K562 (cell line): ENCODE measurements at regions not wholly inside any gene's neighbourhood (a gene's known extent, or its start where the extent isn't known, plus 50 kb on each side); places are given as distances from the start of the nearest gene placed in this dataset.

Source experiments
- ATAC-seq: fragments of 200-7000 bp; cut with Tn5 transposase; 3 replicates; pipeline ENCODE4 v1.9.1; 2020; ENCODE audit warnings: moderate library complexity
- BruUV-seq: library from RNA; stranded (reverse); fragments of 400-500 nt; replicated peaks from 2 replicates; lab custom pipeline; 2021; lab: Mats Ljungman, UMichigan
- CTCF ChIA-PET: fragments of 300-600 bp; formaldehyde crosslinking; extraction: SDS; loops from one replicate; lab custom pipeline; 2021; ENCODE audit warnings: low intra/inter-chr PET ratio; lab: Yijun Ruan, JAX
- POLR2A ChIA-PET: fragments of 300-600, 350-650 bp; sonication (Branson Sonifier 250); formaldehyde crosslinking; extraction: SDS; loops from one replicate; lab custom pipeline; 2021; ENCODE audit warnings: antibody characterized with exemption, inconsistent platforms; lab: Yijun Ruan, JAX
- DNase-seq, 4 experiments: peaks; one replicate each; pipeline versions ENCODE4 v3.0.0 to v3.0.0-alpha.2; 2011 to 2018; ENCODE audit warnings: low spot score in 3 of 4, mixed read lengths in 3 of 4; ENCODE audit errors: extremely low read depth in 1 of 4
- FAIRE-seq: peaks from 2 replicates; lab custom pipeline; 2011; peaks lifted over from hg19 to GRCh38; lab: Jason Lieb, UNC
- H2AFZ ChIP-seq: 2 replicates; pipeline ENCODE4 v1.6.0; 2011; ENCODE audit warnings: low read depth, low read length, control low read depth, inconsistent platforms
- H3K27ac ChIP-seq: fragments of 200-600 bp; 3 replicates; pipeline ENCODE4 v1.8.0; 2011; ENCODE audit warnings: low read depth, mild to moderate bottlenecking, control low read depth, inconsistent platforms, low read length, moderate library complexity, mixed read lengths; ENCODE audit errors: extremely low read depth
- H3K27me3 ChIP-seq, 2 experiments: fragments of 300-600 bp in 1 of 2; 2 replicates in 1 of 2; 3 replicates in 1 of 2; pipeline versions ENCODE4 v1.6.0 to v1.8.0; 2011; ENCODE audit warnings: inconsistent platforms in 2 of 2, low read length in 2 of 2, mild to moderate bottlenecking in 1 of 2, mixed read lengths in 1 of 2, moderate library complexity in 1 of 2; ENCODE audit not compliant: control insufficient read depth in 2 of 2, insufficient read depth in 2 of 2
- H3K36me3 ChIP-seq: fragments of 300-600 bp; 3 replicates; pipeline ENCODE4 v1.8.0; 2011; ENCODE audit warnings: mild to moderate bottlenecking, low read length, inconsistent platforms; ENCODE audit not compliant: control insufficient read depth, insufficient read depth
- H3K4me1 ChIP-seq, 2 experiments: fragments of 200-600 bp in 1 of 2; replicated peaks in 1 of 2; 2 replicates in 1 of 2; 3 replicates in 1 of 2; pipeline versions ENCODE4 v1.5.1 to v1.8.0; 2011; ENCODE audit warnings: inconsistent platforms in 2 of 2, low read length in 2 of 2, mild to moderate bottlenecking in 1 of 2, mixed read lengths in 1 of 2, moderate library complexity in 1 of 2; ENCODE audit not compliant: control insufficient read depth in 2 of 2, insufficient read depth in 2 of 2
- H3K4me2 ChIP-seq: 2 replicates; pipeline ENCODE4 v1.6.1; 2011; ENCODE audit warnings: low read length, control low read depth, inconsistent platforms, mixed read lengths; ENCODE audit not compliant: insufficient read depth
- H3K4me3 ChIP-seq: fragments of 200-600 bp; sonication (generic), shearing (Covaris generic); 2 replicates; pipeline ENCODE4 v1.5.1; 2016; ENCODE audit warnings: control low read depth, inconsistent platforms
- H3K79me2 ChIP-seq: fragments of 200-600 bp; 3 replicates; pipeline ENCODE4 v1.8.0; 2011; ENCODE audit warnings: low read length, inconsistent platforms; ENCODE audit not compliant: control insufficient read depth, insufficient read depth
- H3K9ac ChIP-seq, 2 experiments: 2 replicates each; pipeline versions ENCODE4 v1.6.0 to v1.6.1; 2011; ENCODE audit warnings: low read depth in 2 of 2, low read length in 2 of 2, control low read depth in 1 of 2, inconsistent platforms in 1 of 2, mild to moderate bottlenecking in 1 of 2, mixed read lengths in 1 of 2; ENCODE audit not compliant: insufficient read depth in 1 of 2
- H3K9me1 ChIP-seq: one replicate; pipeline ENCODE4 v1.6.0; 2011; ENCODE audit warnings: inconsistent platforms, mild to moderate bottlenecking, low read length, moderate library complexity; ENCODE audit not compliant: control insufficient read depth, insufficient read depth
- H3K9me3 ChIP-seq: replicated peaks from 2 replicates; pipeline ENCODE4 v1.5.1; 2011; ENCODE audit warnings: low read depth, low read length, inconsistent platforms; ENCODE audit not compliant: control insufficient read depth, insufficient read depth
- H4K20me1 ChIP-seq: replicated peaks from 2 replicates; pipeline ENCODE4 v1.6.1; 2011; ENCODE audit warnings: low read length, inconsistent platforms, mixed read lengths; ENCODE audit not compliant: control insufficient read depth, insufficient read depth
- ATF1 ChIP-seq, 2 experiments: fragments of 450-650 bp in 1 of 2; IDR thresholded peaks; 2 replicates each; pipeline ENCODE4 v1.6.1; 2016; ENCODE audit warnings: missing compliant biosample characterization in 1 of 2, missing genetic modification characterization in 1 of 2
- BRD4 ChIP-seq: fragments of 200-600 bp; sonication (generic); IDR thresholded peaks from 2 replicates; pipeline ENCODE4 v1.6.1; 2017; ENCODE audit warnings: inconsistent platforms
- NKRF ChIP-seq: fragments of 450-650 bp; IDR thresholded peaks from 2 replicates; pipeline ENCODE4 v1.6.1; 2016; ENCODE audit warnings: borderline replicate concordance
- PML ChIP-seq: IDR thresholded peaks from 2 replicates; pipeline ENCODE4 v1.6.1; 2012; ENCODE audit warnings: low read length, inconsistent platforms
- XRCC3 ChIP-seq: fragments of 450-650 bp; IDR thresholded peaks from 2 replicates; pipeline ENCODE4 v1.6.1; 2017; ENCODE audit warnings: mild to moderate bottlenecking, moderate library complexity
- ZNF324 ChIP-seq: fragments of 250-450 bp; sonication (Bioruptor Pico); IDR thresholded peaks from 2 replicates; pipeline ENCODE4 v1.4.0; 2020; ENCODE audit warnings: mild to moderate bottlenecking
- ZNF41 ChIP-seq: fragments of 250-450 bp; sonication (Bioruptor Pico); conservative IDR thresholded peaks from 2 replicates; pipeline ENCODE4 v1.4.0; 2020; ENCODE audit warnings: mild to moderate bottlenecking
- ZNF780A ChIP-seq: fragments of 250-450 bp; sonication (Bioruptor Pico); IDR thresholded peaks from 2 replicates; pipeline ENCODE4 v1.5.0; 2021; ENCODE audit warnings: mild to moderate bottlenecking
- ZZZ3 ChIP-seq: fragments of 450-650 bp; IDR thresholded peaks from 2 replicates; pipeline ENCODE4 v1.6.1; 2016; ENCODE audit warnings: antibody characterized with exemption, mild to moderate bottlenecking, moderate library complexity
- in situ Hi-C: fragments of 300-500 bp; cut with MboI; formaldehyde crosslinking; loops from 4 replicates; pipeline ENCODE4 v1.15.0; 2018; ENCODE audit warnings: inconsistent platforms, mixed read lengths
- intact Hi-C: fragments of 100-400 bp; cut with micrococcal nuclease; formaldehyde crosslinking; loops from 2 replicates; pipeline ENCODE4 v1.14.2; 2022

- DNase-seq (no peak), ATAC-seq (no peak), FAIRE-seq (no peak)
- no peaks in the 10 kb centered on the region for H4K20me1 ChIP-seq
- ChIA-PET POLR2A (no interaction called here), CTCF (no interaction called here)
- no peak overlapping the region for H3K27ac ChIP-seq
- H3K9me3 ChIP-seq, result no peaks in the 10 kb centered on the region
- no peaks in the 10 kb centered on the region for H3K79me2 ChIP-seq
- H3K9me1 ChIP-seq, result no peaks in the 10 kb centered on the region
- no peak overlapping the region for H2AFZ ChIP-seq
- H3K4me2 ChIP-seq, result no peak overlapping the region
- no peak overlapping the region for H3K9ac ChIP-seq
- no peaks in the 10 kb centered on the region for H3K36me3 ChIP-seq
- in situ Hi-C loops (no loop called here), intact Hi-C loops (no loop called here)
- no TSS peak for BruUV-seq
- no peaks in the 10 kb centered on the region for H3K4me1 ChIP-seq
- H3K27me3 ChIP-seq, result no peaks in the 10 kb centered on the region
- H3K4me3 ChIP-seq, result no peak overlapping the region
- TF ChIP-seq XRCC3 (no peak), ZZZ3 (no peak), ATF1 (CRISPR knock-in tag; IDR thresholded peaks at IDR 0.05) (no peak), ATF1 (tag; IDR thresholded peaks at IDR 0.05) (no peak), BRD4 (no peak), ZNF41 (CRISPR knock-in tag) (no peak), ZNF780A (no peak), PML (no peak), ZNF324 (CRISPR knock-in tag) (no peak), NKRF (no peak)
Observed at GRCh38 chr4:187576751-187577150, 418.8 kb upstream of the ZFP42 start.
